SU-DHL-6 (cell line): ENCODE measurements at regions not wholly inside any gene's neighbourhood (a gene's known extent, or its start where the extent isn't known, plus 50 kb on each side); places are given as distances from the start of the nearest gene placed in this dataset.

Experiments
- H2AFZ ChIP-seq: fragments of 200-600 bp; sonication (generic); 2 replicates; pipeline ENCODE4 v1.6.1; 2014; ENCODE audit warnings: low read depth, mild to moderate bottlenecking, moderate library complexity, mixed read lengths, antibody characterized with exemption, low read length; ENCODE audit not compliant: severe bottlenecking
- H3F3A ChIP-seq: fragments of 200-600 bp; shearing (Covaris generic); 2 replicates; pipeline ENCODE4 v1.6.0; 2016; ENCODE audit warnings: antibody characterized with exemption, mild to moderate bottlenecking; ENCODE audit not compliant: insufficient read depth
- H3K27ac ChIP-seq: fragments of 200-600 bp; sonication (generic); 2 replicates; pipeline ENCODE4 v1.5.1; 2016; ENCODE audit warnings: low read depth, mild to moderate bottlenecking, low read length, moderate library complexity, mixed read lengths
- H3K27me3 ChIP-seq: fragments of 200-600 bp; sonication (generic), shearing (Covaris generic); 2 replicates; pipeline ENCODE4 v1.6.0; 2014; ENCODE audit warnings: mild to moderate bottlenecking, low read length
- H3K36me3 ChIP-seq: fragments of 200-600 bp; sonication (generic); 2 replicates; pipeline ENCODE4 v1.6.1; 2014; ENCODE audit warnings: mild to moderate bottlenecking, low read length, mixed read lengths
- H3K4me2 ChIP-seq: fragments of 300-600, 200-600 bp; shearing (Covaris generic), sonication (generic); 2 replicates; pipeline ENCODE4 v1.6.0; 2014; ENCODE audit warnings: low read length, low read depth, mild to moderate bottlenecking; ENCODE audit not compliant: poor library complexity, severe bottlenecking
- H3K4me3 ChIP-seq: fragments of 200-600 bp; sonication (generic); 2 replicates; pipeline ENCODE4 v1.5.1; 2014; ENCODE audit warnings: antibody characterized with exemption, low read length, mild to moderate bottlenecking, mixed read lengths; ENCODE audit not compliant: insufficient read depth, poor library complexity, severe bottlenecking
- H3K79me2 ChIP-seq: fragments of 200-600 bp; sonication (generic); 2 replicates; pipeline ENCODE4 v1.6.1; 2014; ENCODE audit warnings: mild to moderate bottlenecking, low read length, moderate library complexity; ENCODE audit not compliant: insufficient read depth
- H3K9ac ChIP-seq: fragments of 200-600 bp; sonication (generic); 2 replicates; pipeline ENCODE4 v1.7.0; 2014; ENCODE audit warnings: mild to moderate bottlenecking, low read length
- H3K9me2 ChIP-seq: fragments of 200-600 bp; sonication (generic); replicated peaks from 2 replicates; pipeline ENCODE4 v1.6.1; 2014; ENCODE audit warnings: low read length; ENCODE audit not compliant: insufficient read depth
- H3K9me3 ChIP-seq: fragments of 200-600 bp; sonication (generic); 2 replicates; pipeline ENCODE4 v1.6.1; 2014; ENCODE audit warnings: low read length, mixed read lengths; ENCODE audit not compliant: insufficient read depth
- H4K20me1 ChIP-seq: fragments of 200-600 bp; sonication (generic); 2 replicates; pipeline ENCODE4 v1.6.1; 2014; ENCODE audit warnings: low read depth, mild to moderate bottlenecking, antibody characterized with exemption, low read length, moderate library complexity, mixed read lengths
- EZH2phosphoT487 ChIP-seq: fragments of 200-600 bp; sonication (generic), shearing (Covaris generic); conservative IDR thresholded peaks from 2 replicates; pipeline ENCODE4 v1.6.1; 2018; ENCODE audit warnings: mild to moderate bottlenecking, antibody characterized with exemption, low read length, moderate library complexity, mixed read lengths
- TF ChIP-seq, protein P1 (sequence below): fragments of 200-600 bp; sonication (generic); IDR thresholded peaks from one replicate; pipeline ENCODE4 v1.5.1; 2017; ENCODE audit warnings: antibody characterized with exemption, mild to moderate bottlenecking, low read length, moderate library complexity; ENCODE audit not compliant: insufficient read depth, poor library complexity, severe bottlenecking

DNA sequence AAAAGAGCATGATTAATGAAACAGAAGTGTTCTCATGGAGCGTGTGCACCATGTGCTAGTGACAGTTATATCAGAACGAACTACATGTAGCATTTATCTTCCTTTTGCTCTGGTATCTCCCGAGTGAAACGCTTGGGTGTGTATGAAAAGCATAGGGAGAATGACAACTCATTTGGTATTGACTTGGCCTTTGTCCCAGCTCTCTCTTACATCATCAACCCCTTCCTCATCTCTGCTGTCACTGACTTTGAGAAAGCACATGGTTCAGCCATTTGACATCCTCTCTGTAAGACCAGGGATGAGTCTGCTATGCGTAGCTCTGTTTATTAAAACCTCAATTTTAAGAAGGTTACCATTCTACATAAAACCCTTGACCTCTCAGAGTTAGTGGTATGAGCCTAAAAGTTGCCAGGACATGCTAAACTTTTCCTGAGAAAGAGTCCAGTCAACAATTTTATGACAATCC, 201.0 kb downstream of the NRIP1 start:
- Histone ChIP-seq H3K36me3 (no peaks in the 10 kb centered on the region), H3K27ac (no peak overlapping the region), H3K9me2 (no peaks in the 10 kb centered on the region), H3K4me3 (no peak overlapping the region), H3K9me3 (no peaks in the 10 kb centered on the region), H4K20me1 (no peaks in the 10 kb centered on the region), H3K4me2 (no peak overlapping the region), H3K79me2 (no peaks in the 10 kb centered on the region), H3K27me3 (no peaks in the 10 kb centered on the region), H2AFZ (no peak overlapping the region), H3F3A (no peaks in the 10 kb centered on the region), H3K9ac (no peak overlapping the region)
- TF ChIP-seq, protein P1, sequence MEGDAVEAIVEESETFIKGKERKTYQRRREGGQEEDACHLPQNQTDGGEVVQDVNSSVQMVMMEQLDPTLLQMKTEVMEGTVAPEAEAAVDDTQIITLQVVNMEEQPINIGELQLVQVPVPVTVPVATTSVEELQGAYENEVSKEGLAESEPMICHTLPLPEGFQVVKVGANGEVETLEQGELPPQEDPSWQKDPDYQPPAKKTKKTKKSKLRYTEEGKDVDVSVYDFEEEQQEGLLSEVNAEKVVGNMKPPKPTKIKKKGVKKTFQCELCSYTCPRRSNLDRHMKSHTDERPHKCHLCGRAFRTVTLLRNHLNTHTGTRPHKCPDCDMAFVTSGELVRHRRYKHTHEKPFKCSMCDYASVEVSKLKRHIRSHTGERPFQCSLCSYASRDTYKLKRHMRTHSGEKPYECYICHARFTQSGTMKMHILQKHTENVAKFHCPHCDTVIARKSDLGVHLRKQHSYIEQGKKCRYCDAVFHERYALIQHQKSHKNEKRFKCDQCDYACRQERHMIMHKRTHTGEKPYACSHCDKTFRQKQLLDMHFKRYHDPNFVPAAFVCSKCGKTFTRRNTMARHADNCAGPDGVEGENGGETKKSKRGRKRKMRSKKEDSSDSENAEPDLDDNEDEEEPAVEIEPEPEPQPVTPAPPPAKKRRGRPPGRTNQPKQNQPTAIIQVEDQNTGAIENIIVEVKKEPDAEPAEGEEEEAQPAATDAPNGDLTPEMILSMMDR: no peak
- no peak for TF ChIP-seq EZH2phosphoT487

DNA sequence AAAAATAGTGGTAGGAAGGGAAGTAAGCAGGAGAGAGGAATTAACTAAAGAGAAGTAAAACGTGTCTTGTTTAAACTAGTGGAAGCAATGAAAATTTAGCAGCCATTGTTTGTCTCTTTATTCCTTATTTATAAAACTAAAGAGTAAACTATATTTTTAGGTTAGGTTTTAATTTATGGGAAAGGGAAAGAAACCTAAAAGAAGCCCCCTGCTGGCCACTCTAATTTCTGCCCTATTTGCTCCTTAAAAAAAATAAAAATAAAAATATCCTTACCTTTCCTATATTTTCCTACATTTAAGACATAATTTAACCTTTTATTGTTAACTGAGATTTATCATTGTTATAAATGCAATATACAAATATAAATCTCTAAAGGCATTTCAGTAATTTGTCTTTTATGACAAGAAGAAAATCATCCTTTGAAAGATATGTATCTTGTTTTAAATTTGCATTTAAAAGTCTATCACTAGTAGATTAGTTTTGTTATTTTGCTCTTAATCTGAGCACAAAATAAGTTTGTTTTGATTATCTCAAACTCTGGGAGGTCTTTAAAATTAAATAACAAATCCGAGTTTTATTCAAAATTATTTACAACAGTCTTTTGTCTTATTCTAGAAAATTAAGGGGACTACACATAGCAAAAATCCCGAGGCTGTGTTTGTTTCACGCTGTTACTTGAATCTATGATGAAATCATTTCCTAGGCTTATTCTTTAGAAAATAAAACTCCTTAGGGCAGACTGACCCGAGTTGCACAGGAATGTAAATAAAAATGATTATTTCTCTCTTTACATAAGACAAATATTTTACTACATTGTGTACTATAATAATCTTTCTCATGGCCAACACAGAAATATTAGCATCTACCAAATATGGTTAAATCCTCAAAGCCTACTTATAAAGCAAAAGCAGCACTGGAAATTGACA, 201.7 kb downstream of the NRIP1 start:
- no peak overlapping the region for H2AFZ ChIP-seq
- no peak overlapping the region for H3K4me2 ChIP-seq
- TF ChIP-seq, protein P1: peak; percentile 46
- TF ChIP-seq EZH2phosphoT487: no peak
- H3F3A ChIP-seq: no peaks in the 10 kb centered on the region
- no peaks in the 10 kb centered on the region for H4K20me1 ChIP-seq
- no peaks in the 10 kb centered on the region for H3K9me3 ChIP-seq
- no peaks in the 10 kb centered on the region for H3K36me3 ChIP-seq
- H3K9ac ChIP-seq: no peak overlapping the region
- H3K27me3 ChIP-seq: no peaks in the 10 kb centered on the region
- H3K9me2 ChIP-seq: no peaks in the 10 kb centered on the region
- no peak overlapping the region for H3K27ac ChIP-seq
- H3K79me2 ChIP-seq: no peaks in the 10 kb centered on the region
- H3K4me3 ChIP-seq: no peak overlapping the region

DNA sequence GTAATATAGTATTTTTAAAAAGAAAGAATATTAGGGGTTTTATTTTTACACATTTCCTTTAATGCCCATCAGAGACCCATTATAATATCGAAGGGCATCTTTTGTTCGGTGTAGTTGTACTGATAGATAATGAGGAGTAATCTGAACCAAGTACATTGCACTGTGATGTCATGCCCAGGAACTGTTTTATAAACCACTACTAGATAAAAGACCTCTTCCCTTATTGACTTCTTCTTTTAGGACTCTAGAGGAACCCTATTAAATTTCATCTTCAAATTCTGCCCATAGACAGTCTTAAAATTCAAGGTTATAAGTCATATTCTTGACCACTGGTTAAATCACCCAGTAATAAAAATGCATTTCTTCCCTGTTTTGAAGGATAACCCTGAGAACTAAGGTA, 206.5 kb downstream of the NRIP1 start:
- Histone ChIP-seq H4K20me1 (no peaks in the 10 kb centered on the region), H3K79me2 (no peaks in the 10 kb centered on the region), H3K27ac (no peak overlapping the region), H3K27me3 (no peaks in the 10 kb centered on the region), H3K9me2 (no peaks in the 10 kb centered on the region), H3F3A (no peaks in the 10 kb centered on the region), H3K9me3 (0 out of 2 replicates have a peak, but pooled peaks cover 1% of the 10 kb centered on the region), H3K4me3 (no peak overlapping the region), H2AFZ (no peak overlapping the region), H3K36me3 (no peaks in the 10 kb centered on the region), H3K9ac (no peak overlapping the region), H3K4me2 (no peak overlapping the region)
- TF ChIP-seq EZH2phosphoT487: no peak
- TF ChIP-seq, protein P1: no peak
